A673 (cell line): ENCODE measurements at regions not wholly inside any gene's neighbourhood (a gene's known extent, or its start where the extent isn't known, plus 50 kb on each side); places are given as distances from the start of the nearest gene placed in this dataset.

Experiments used
- CTCF ChIP-seq: fragments of 300-800, 200-600 bp; sonication (generic); conservative IDR thresholded peaks from 2 replicates; pipeline ENCODE4 v1.5.1; 2017; ENCODE audit warnings: low read depth, mild to moderate bottlenecking, antibody characterized with exemption, low read length, moderate library complexity, mixed read lengths
- EZH2 ChIP-seq: fragments of 200-600 bp; sonication (generic); IDR thresholded peaks from 2 replicates; pipeline ENCODE4 v1.6.1; 2017; ENCODE audit warnings: borderline replicate concordance, low read depth, mild to moderate bottlenecking, mixed read lengths, antibody characterized with exemption, low read length; ENCODE audit not compliant: poor library complexity, severe bottlenecking

- TF ChIP-seq CTCF (no peak), EZH2 (no peak)
Observed at GRCh38 chr12:105832806-105833205, 305.9 kb downstream of the NUAK1 start.
